ENCODE measurements at regions not wholly inside any gene's neighbourhood (a gene's known extent, or its start where the extent isn't known, plus 50 kb on each side); places are given as distances from the start of the nearest gene placed in this dataset.

GRCh38 chr4:186825069-186825468 is 101.4 kb upstream of the FAT1 start:
- TF ChIP-seq, protein P1, sequence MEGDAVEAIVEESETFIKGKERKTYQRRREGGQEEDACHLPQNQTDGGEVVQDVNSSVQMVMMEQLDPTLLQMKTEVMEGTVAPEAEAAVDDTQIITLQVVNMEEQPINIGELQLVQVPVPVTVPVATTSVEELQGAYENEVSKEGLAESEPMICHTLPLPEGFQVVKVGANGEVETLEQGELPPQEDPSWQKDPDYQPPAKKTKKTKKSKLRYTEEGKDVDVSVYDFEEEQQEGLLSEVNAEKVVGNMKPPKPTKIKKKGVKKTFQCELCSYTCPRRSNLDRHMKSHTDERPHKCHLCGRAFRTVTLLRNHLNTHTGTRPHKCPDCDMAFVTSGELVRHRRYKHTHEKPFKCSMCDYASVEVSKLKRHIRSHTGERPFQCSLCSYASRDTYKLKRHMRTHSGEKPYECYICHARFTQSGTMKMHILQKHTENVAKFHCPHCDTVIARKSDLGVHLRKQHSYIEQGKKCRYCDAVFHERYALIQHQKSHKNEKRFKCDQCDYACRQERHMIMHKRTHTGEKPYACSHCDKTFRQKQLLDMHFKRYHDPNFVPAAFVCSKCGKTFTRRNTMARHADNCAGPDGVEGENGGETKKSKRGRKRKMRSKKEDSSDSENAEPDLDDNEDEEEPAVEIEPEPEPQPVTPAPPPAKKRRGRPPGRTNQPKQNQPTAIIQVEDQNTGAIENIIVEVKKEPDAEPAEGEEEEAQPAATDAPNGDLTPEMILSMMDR (IDR thresholded peaks at IDR 0.05; ENCODE audit: poor library complexity) = no peak
- TF ChIP-seq EZH2 (IDR thresholded peaks at IDR 0.05; ENCODE audit: borderline replicate concordance) (no peak), EZH2phosphoT487 (IDR thresholded peaks at IDR 0.05; ENCODE audit: low read depth, severe bottlenecking, unreplicated experiment) (no peak)

Data from hepatocyte (in vitro differentiated cells).